Hematopoietic multipotent progenitor cell treated with erythropoietin and hydrocortisone succinate and interleukin-3 and kit ligand, for 15 days (in vitro differentiated cells): ENCODE measurements at regions not wholly inside any gene's neighbourhood (a gene's known extent, or its start where the extent isn't known, plus 50 kb on each side); places are given as distances from the start of the nearest gene placed in this dataset.

Experiments used
- DNase-seq: peaks from one replicate; pipeline ENCODE4 v3.0.0-alpha.2; 2015; ENCODE audit warnings: low spot score

DNA sequence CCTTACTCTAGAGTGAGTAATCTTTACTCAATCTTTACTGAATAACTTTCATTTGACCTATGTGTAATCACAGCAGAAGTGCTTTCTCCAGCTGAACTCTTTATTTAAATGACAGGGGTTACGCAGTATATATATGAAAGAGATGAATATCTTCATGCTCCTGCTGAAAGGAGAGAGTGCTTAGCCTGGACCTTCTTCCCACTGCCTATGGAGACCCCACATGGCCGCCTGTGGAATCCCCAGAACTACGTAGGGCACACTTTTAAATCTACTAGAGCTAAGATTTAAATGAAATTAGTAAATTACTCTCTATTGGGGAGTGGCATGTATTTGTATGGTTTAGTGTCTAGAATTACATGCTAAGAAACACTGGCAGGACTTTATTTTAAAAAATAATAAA is 391.2 kb downstream of the ANKRD50 start:
- no peak for DNase-seq

DNA sequence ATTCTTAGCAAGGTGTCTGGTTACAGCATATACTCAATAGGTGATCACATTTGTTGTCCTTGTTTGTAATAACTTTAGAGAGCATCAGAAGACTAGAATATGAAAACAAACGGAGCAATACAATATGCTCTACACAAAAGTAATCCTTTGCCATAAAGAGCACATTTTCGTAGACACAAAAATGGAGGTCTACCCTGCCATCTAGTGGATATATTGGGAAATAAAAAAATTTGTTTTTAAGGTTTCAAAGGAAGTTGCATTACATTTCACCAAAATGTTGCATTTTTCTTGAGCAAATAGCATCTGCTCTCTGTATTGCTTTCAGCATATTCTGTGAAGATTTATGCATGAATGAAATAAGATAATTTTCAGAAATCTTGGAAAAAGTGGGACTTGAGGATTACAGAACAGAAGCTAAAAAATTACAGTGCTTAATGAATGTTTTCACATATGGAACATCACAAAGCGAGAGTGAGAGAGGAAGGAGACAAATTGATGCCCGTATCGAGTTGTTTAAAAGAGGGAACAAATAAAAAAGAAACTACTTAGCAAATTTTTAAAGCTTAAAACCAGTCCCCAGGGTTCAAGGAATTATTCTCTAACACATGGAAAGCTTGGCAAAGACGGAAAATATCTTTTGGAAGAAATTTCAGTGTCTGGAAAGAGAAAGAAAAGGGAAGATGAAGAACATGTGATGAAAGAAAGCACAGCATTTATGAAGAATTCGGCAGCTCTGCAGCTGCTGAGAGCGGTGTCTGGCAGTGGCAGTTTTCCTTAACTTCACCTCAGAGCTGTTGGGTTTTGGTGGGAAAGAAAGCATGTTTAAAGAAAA is 390.1 kb downstream of the ANKRD50 start:
- peak; percentile 7 for DNase-seq

- no peak for DNase-seq
Measured at GRCh38 chr4:124325690-124326089, 386.8 kb downstream of the ANKRD50 start.

DNA sequence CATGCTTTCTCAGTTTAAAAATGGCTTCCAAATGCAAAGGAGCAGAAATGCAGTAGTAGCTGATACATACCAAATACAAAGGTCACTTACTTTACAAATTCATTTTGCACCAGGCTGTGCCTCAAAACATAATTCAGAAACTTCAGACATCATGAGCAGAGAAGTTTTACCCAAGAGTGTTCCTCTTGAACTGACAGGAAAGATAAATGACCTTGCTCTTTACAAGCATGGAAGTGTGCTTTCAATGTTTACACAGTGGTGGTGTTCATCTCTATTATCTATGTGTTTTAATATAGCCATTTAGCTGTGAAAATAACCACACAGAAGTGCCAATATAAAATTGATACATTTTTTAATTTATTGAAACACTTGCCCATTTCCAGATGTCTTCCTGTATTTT is 383.4 kb downstream of the ANKRD50 start:
- no peak for DNase-seq

DNA sequence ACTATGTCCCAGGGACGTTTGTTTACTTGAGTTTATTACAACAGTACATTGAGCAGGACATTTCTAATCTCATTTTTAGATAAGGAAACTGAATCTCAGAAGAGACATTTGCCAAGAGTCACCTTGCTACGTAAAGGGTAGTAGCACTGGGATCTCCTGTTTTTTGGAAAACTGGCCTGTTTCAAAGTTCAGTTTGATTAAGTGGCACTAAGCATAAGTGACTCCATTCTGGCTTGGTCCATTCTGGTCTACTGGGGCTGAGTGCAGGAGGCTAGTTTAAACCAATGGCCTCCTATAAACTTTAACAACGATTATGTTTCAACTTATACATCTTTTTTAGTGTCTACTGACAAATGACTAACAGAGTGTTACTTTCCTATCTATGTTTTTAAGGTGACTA is 382.5 kb downstream of the ANKRD50 start:
- no peak for DNase-seq

- DNase-seq = no peak
Measured at GRCh38 chr4:124331781-124332180, 380.8 kb downstream of the ANKRD50 start.

- DNase-seq = no peak
Measured at GRCh38 chr4:124333466-124333865, 379.1 kb downstream of the ANKRD50 start.

- no peak for DNase-seq
Measured at GRCh38 chr4:124334119-124334518, 378.4 kb downstream of the ANKRD50 start.

GRCh38 chr4:124337874-124338273 is 374.7 kb downstream of the ANKRD50 start:
- no peak for DNase-seq

DNA sequence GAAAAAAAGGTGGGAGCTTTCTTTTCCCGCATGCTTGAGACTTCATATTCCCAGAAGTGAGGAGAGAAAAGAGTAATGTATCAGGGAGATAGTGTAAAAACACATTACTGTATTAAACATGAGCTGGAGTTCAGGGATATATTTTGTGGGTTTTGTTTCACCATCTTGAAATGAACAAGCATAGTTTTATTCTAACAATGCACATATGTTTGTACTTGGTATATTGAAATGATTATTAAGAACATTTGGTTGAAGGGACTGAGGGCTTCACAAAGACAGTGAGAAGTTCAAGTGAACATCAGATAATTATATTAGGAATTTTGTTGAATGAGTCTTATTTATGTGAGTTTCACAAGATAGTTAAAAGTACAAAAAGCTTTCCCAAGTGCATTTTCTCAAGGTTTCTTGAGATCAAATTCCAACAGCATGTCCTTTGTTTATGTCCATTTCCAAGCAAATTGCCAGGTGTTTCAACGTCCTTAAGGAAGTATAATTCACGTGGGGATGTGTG is 368.8 kb downstream of the ANKRD50 start:
- no peak for DNase-seq

DNA sequence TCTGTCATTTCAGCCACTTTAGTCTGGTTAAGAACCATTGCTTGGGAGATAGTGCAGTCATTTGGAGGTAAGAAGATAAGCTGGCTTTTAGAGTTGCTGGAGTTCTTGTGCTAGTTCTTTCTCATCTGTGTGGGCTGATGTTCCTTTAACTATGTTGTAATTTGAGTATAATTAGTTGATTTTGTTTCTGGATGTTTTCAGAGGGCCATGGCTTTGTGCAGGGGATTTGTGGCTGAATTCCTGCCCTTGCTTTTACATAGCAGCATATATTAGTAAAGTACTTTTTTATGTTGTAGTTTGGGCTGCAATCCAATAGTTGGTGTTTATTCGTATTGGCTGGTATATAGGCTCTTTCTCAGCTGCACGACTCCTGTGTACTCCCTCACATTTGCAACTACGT is 339.6 kb downstream of the ANKRD50 start:
- DNase-seq = no peak

GRCh38 chr4:124386163-124386562 is 326.4 kb downstream of the ANKRD50 start:
- no peak for DNase-seq

GRCh38 chr4:124386648-124387047 is 325.9 kb downstream of the ANKRD50 start:
- no peak for DNase-seq

DNA sequence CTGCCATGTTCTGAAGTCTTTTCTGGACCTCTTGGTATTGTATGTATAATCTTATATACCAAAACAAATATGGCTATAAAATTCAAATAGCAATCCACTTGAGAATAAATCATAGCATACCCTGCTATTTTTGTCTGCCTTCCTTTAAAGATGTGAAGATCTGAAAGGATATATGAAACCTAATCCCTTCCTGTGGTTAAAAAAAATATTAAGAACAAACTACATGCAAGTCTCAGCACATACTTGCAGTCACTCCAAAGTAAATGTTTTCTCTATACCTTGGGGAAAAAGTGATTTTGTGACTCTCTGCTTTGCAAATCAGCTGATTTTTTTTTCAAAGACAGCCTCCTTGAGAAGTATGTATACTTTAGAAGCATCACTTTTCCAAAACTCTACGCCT is 322.9 kb downstream of the ANKRD50 start:
- no peak for DNase-seq

GRCh38 chr4:124390861-124391260 is 321.7 kb downstream of the ANKRD50 start:
- DNase-seq = no peak

DNA sequence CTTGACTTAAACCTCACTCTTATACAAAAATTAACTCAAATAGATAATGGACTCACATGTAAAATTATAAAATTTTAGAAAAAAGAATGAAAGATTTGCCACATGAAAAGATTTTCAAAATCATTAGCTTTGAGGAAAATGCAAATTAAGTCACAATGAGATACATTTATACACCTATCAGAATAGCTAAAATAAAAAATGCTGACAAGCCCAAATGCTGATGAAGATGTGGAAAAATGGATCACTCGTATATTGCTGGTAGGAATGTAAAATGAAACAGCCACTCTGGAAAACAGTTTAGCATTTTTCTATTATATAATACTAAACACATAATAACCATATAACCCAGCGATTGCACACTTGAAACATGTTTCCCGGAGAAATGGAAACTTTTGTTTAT is 316.2 kb downstream of the ANKRD50 start:
- DNase-seq = no peak

- DNase-seq = no peak
Measured at GRCh38 chr4:124401606-124402005, 310.9 kb downstream of the ANKRD50 start.

DNA sequence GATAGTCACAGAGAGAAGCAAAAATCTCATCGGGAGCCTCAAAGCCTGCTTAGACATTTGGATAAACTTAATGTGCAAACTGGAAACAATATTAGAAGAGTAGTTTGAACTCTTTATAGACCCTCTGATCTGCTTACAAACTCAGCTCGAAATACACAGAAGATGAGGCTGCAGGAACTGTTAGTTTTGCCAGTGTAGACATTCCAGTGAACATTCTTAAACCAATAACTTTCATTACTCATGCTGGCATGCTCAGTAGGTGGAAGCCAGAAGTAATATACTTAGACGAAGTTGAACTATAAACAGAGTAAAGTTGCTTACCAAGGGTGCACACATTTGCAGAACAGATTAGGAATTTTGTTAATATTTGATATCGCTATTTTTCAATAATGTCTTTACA is 303.5 kb downstream of the ANKRD50 start:
- no peak for DNase-seq

DNA sequence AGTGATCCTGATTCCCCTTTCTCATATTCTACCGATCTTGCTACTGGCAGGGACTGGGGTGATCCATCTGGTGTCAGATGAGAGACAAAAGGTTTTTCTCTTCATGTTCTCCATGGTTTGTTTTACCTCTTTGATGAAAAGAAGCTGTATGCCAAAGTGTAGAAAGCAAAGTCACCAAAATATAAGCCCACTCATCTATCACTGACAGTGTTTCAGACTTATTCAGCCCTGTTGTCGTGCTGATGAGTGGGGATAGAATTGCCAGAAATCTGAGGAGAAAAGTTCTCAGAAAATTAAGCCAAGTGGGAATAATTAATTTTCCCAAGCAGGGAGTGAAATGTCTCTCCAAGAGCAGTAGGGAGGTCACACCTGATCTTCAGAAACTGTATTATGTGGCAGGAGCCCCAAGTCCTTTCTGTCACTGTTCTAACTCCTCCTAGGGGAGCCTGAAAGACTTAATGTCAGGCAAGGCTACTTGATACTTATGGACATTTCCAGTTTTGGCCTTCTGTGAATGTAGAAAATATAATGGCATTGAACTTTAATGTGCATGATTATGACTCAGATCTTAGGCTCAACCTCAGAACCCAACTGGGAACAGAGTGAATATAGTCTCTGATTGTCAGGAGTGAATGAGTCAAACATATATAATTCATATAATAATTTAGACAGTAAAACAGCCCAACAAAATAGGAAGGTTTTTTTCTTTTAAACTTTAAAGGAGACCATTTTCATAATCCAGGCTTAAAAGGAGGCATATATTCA is 298.1 kb downstream of the ANKRD50 start:
- no peak for DNase-seq

- DNase-seq = no peak
Measured at GRCh38 chr4:124415146-124415545, 297.4 kb downstream of the ANKRD50 start.

DNA sequence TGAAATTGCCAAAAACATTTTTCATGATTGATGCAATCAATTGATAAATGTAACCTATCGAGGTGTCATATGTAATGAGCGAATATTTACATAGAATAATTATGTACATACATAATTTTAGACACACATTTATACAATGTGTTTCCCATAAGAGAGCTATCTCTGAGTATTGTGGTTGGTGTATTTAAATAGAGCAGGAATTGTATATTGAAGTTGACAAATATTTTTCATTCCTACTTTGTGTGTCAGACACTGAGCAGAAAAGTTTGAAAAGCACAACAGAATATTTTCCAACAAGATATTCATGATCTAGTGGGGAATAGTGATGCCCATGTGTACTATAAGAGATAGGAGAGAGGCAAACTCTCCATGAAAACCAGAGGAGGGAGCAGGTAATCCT is 295.2 kb downstream of the ANKRD50 start:
- no peak for DNase-seq

DNA sequence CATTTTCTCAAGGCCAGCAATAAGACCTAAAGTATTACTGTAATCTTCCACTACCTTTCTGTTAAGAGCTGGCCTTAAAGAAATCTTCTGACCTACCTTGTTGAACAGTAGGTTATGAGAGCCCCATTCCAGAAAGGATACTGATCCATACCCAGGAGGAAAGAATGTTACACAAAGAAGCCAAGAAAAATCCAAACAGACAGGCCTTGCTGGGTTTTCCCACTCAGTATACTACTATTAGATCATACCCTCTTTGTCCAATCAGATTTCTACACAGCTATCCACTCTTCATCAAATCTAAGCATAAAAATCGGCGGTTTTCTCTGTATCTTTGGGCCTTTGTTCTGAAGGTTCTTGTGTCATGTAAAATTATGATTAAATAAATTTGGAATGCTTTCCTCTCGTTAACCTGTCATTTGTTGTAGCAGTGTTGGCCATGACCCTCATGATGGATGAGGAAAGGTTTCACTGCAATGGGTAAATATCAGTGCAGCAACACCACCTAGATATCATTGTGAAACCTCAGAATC is 292.3 kb downstream of the ANKRD50 start:
- DNase-seq = no peak

- no peak for DNase-seq
Measured at GRCh38 chr4:124423160-124423559, 289.4 kb downstream of the ANKRD50 start.
